ENCODE measurements at regions not wholly inside any gene's neighbourhood (a gene's known extent, or its start where the extent isn't known, plus 50 kb on each side); places are given as distances from the start of the nearest gene placed in this dataset.

DNA sequence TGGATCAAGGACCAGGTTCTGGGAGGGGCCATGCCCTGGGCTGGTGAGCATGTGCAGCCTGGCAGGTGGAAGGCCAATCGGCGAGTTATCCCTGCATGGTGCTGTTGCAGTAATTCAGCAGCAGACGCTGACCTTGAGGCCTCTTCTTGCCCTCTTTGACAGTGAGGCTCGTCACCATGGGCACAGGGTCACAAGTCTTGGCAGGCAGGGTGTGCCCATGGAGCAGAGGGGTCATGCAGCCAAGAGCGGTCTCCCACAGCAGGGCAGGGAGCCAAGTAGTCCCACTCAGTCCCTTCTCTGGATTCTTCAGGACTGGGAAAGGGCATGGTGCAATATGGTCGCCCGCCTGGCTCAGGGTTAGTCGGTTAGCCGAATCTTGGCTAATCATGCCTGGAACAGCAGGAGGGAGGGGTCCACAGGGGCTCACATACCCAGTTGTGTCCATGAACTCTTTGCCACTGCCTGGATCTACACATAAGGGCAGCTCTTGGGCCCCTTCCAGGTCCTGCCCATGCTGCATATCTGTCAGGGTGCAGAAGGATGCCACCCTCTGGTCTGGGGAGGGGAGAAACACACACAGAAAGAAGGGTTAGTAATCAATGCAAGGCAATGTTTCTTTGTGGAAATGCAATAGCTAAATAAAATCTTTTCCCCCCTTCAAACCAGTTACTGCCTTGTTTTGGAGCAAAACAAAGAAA is 226.8 kb downstream of the SIPA1L2 start:
- ChIA-PET POLR2A (no interaction called here), CTCF (no interaction called here)
- DNase-seq (ENCODE audit: extremely low spot score), result no peak
- TF ChIP-seq ARNT (IDR thresholded peaks at IDR 0.05), result no peak
- TF ChIP-seq BHLHE40 (IDR thresholded peaks at IDR 0.05; ENCODE audit: borderline replicate concordance), result no peak
- TF ChIP-seq NFRKB (IDR thresholded peaks at IDR 0.05), result no peak
- TF ChIP-seq, protein P1, sequence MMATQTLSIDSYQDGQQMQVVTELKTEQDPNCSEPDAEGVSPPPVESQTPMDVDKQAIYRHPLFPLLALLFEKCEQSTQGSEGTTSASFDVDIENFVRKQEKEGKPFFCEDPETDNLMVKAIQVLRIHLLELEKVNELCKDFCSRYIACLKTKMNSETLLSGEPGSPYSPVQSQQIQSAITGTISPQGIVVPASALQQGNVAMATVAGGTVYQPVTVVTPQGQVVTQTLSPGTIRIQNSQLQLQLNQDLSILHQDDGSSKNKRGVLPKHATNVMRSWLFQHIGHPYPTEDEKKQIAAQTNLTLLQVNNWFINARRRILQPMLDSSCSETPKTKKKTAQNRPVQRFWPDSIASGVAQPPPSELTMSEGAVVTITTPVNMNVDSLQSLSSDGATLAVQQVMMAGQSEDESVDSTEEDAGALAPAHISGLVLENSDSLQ (IDR thresholded peaks at IDR 0.05), result no peak
- no peak for TF ChIP-seq FOXK2 (IDR thresholded peaks at IDR 0.05)
- TF ChIP-seq SUZ12 (IDR thresholded peaks at IDR 0.05), result no peak
- TF ChIP-seq ZNF384 (IDR thresholded peaks at IDR 0.05), result no peak
- TF ChIP-seq CTBP1 (IDR thresholded peaks at IDR 0.05; ENCODE audit: borderline replicate concordance), result no peak
- no peak for TF ChIP-seq FOXM1 (IDR thresholded peaks at IDR 0.05; ENCODE audit: borderline replicate concordance)
- no peak for TF ChIP-seq HDGF (IDR thresholded peaks at IDR 0.05; ENCODE audit: borderline replicate concordance)
- TF ChIP-seq FOXA1 (IDR thresholded peaks at IDR 0.05), result no peak
- TF ChIP-seq L3MBTL2 (conservative IDR thresholded peaks at IDR 0.05), result no peak
- no peak for TF ChIP-seq TARDBP (IDR thresholded peaks at IDR 0.05)
- no peak for TF ChIP-seq ELF4 (IDR thresholded peaks at IDR 0.05)

DNA sequence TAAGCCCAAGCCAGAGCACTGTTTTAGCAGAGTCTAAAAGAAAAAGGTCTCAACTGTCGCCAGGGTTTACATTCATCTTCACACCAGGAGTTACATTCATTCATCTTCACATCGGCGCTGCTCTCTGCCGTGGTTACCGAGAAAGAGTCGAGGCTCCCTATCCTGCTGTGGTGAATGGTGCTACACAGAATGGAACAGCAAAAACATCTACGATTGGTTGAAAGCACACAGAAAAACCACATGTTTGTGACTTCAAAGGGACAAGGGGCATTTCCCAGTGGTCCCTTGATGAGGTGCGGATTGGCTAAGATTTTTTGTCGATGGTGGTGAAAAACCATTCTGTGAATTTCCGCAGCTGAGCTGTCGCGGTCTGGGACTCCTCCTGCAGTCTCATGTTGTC is 231.1 kb downstream of the SIPA1L2 start:
- no peak for DNase-seq (ENCODE audit: extremely low spot score)
- no peak for TF ChIP-seq LEF1 (IDR thresholded peaks at IDR 0.05; ENCODE audit: borderline replicate concordance)
- no peak for TF ChIP-seq CTBP1 (IDR thresholded peaks at IDR 0.05; ENCODE audit: borderline replicate concordance)
- TF ChIP-seq L3MBTL2 (conservative IDR thresholded peaks at IDR 0.05), result no peak
- no peak for TF ChIP-seq ARNT (IDR thresholded peaks at IDR 0.05)
- no peak for TF ChIP-seq SP1 (IDR thresholded peaks at IDR 0.05)
- no peak for TF ChIP-seq ELF4 (IDR thresholded peaks at IDR 0.05)
- TF ChIP-seq BHLHE40 (IDR thresholded peaks at IDR 0.05; ENCODE audit: borderline replicate concordance), result no peak
- TF ChIP-seq ZNF384 (IDR thresholded peaks at IDR 0.05), result no peak
- TF ChIP-seq, protein P1 (IDR thresholded peaks at IDR 0.05), result no peak
- TF ChIP-seq FOXM1 (IDR thresholded peaks at IDR 0.05; ENCODE audit: borderline replicate concordance), result no peak
- CTCF ChIA-PET, result no interaction called here
- POLR2A ChIA-PET, result no interaction called here

DNA sequence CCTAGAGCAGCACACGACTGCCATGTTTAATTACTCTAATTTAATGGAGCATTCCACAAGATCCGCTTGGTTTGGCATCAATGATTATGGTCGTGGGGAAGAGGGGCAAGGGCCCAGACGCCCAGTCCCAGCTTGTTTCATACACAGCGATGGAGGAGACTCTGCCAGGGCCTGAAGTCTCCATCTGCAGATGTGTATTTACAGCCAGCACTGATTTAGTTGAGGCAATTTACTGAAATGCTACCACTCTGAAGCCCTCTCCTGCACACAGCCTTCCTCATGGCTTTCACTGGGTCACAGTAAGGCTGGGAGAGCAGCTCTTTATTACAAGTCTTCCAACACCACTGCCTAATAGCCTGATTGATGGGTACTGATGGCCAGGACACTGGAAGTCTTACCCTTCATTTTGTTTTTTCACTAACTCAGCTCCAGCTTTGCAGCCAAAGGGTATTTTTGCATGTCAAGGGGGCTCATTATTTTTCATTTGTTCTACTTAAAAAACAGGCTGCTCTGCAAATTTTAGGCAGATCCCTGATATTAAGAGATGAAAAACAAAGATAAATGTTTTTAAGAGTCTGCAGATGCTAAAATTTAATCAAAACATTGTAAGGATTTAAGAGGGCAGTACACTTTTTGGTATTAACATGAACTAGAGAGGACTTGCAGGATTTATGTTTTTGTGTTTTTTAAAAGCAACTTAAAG is 236.3 kb downstream of the SIPA1L2 start:
- POLR2A ChIA-PET, result no interaction called here
- CTCF ChIA-PET, result no interaction called here
- TF ChIP-seq LEF1 (IDR thresholded peaks at IDR 0.05; ENCODE audit: borderline replicate concordance), result no peak
- TF ChIP-seq L3MBTL2 (conservative IDR thresholded peaks at IDR 0.05), result no peak
- TF ChIP-seq ZNF384 (IDR thresholded peaks at IDR 0.05), result no peak
- TF ChIP-seq HDGF (IDR thresholded peaks at IDR 0.05; ENCODE audit: borderline replicate concordance), result no peak
- no peak for TF ChIP-seq FOXK2 (IDR thresholded peaks at IDR 0.05)
- no peak for TF ChIP-seq SUZ12 (IDR thresholded peaks at IDR 0.05)
- TF ChIP-seq TARDBP (IDR thresholded peaks at IDR 0.05), result no peak
- TF ChIP-seq NFRKB (IDR thresholded peaks at IDR 0.05), result no peak
- no peak for TF ChIP-seq SP1 (IDR thresholded peaks at IDR 0.05)
- no peak for TF ChIP-seq CTBP1 (IDR thresholded peaks at IDR 0.05; ENCODE audit: borderline replicate concordance)
- TF ChIP-seq BHLHE40 (IDR thresholded peaks at IDR 0.05; ENCODE audit: borderline replicate concordance), result no peak
- TF ChIP-seq, protein P1 (IDR thresholded peaks at IDR 0.05), result no peak
- no peak for TF ChIP-seq ELF4 (IDR thresholded peaks at IDR 0.05)
- TF ChIP-seq FOXA1 (IDR thresholded peaks at IDR 0.05), result no peak
- TF ChIP-seq ARNT (IDR thresholded peaks at IDR 0.05), result no peak
- no peak for TF ChIP-seq FOXM1 (IDR thresholded peaks at IDR 0.05; ENCODE audit: borderline replicate concordance)
- no peak for DNase-seq (ENCODE audit: extremely low spot score)

DNA sequence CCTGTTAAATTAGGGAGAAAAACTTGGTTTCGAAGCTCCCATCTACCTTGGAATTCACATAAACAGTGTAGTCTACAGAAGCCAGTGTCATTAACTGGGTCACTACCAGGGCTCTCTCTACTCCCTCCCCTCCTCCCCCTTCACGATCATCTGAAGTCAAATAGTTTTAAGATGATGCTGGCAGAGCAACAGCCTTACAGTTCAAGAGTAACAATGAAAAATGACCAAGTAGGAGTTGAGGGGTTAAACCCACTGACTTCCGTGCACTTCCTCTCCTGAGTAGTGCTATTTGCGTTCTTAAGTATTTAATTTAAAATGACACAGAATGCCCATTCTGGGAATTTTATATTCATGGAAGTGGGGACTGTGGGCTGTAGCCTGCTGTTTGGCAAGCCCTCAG is 236.9 kb downstream of the SIPA1L2 start:
- DNase-seq (ENCODE audit: extremely low spot score), result no peak
- ChIA-PET POLR2A (no interaction called here), CTCF (no interaction called here)
- TF ChIP-seq NFRKB (IDR thresholded peaks at IDR 0.05) (no peak), ARNT (IDR thresholded peaks at IDR 0.05) (no peak), CTBP1 (IDR thresholded peaks at IDR 0.05; ENCODE audit: borderline replicate concordance) (no peak)

DNA sequence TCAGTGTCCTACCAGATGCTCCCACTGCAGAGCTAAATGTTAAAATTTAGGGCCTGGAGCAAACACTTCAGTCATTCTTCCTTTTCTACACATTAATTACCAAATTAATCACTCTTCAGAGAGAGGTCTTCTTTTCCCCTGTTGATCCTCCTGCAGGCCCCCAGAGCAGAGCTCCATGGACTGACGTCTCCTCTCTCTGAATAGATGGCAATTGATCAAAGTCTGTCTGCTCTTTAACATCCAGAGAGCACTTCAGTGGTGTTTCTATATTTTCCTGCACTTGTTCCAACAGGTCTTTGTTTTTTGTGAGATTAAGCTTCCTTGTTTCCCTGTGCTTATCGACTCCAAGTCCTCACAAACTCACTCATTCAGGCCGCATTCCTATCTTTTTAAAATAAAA is 239.3 kb downstream of the SIPA1L2 start:
- CTCF ChIA-PET, result interaction anchor here (0.6 kb wide), 1 partner anchor 175 kb away, joined by 4 read pairs; no protein-coding TSS in a partner anchor
- TF ChIP-seq ARNT (IDR thresholded peaks at IDR 0.05) (no peak), LEF1 (IDR thresholded peaks at IDR 0.05; ENCODE audit: borderline replicate concordance) (no peak), ZNF384 (IDR thresholded peaks at IDR 0.05) (no peak)
- POLR2A ChIA-PET, result no interaction called here
- no peak for DNase-seq (ENCODE audit: extremely low spot score)

DNA sequence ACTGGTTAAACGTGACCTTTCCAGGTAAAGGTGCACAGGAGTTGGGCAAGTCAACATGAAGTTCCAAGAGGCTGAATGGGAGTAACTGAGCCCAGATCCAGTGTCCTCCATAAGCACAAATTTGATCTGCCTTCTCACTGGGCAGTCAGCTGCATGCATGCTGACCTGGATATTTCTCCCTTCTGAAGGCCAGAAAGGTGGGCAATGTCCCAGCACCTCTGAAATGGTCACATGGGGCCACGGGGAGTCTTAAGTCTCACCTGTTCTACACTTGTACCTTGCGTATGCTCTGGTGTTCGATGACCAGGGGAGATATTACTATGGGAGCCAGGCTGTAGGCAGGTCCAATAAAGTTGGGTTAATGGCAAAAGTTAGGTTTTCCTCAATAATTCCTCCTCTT is 240.2 kb downstream of the SIPA1L2 start:
- TF ChIP-seq SP1 (IDR thresholded peaks at IDR 0.05), result no peak
- no peak for TF ChIP-seq ZNF384 (IDR thresholded peaks at IDR 0.05)
- no peak for TF ChIP-seq FOXA1 (IDR thresholded peaks at IDR 0.05)
- no peak for TF ChIP-seq SUZ12 (IDR thresholded peaks at IDR 0.05)
- TF ChIP-seq L3MBTL2 (conservative IDR thresholded peaks at IDR 0.05), result no peak
- no peak for TF ChIP-seq TARDBP (IDR thresholded peaks at IDR 0.05)
- no peak for TF ChIP-seq HDGF (IDR thresholded peaks at IDR 0.05; ENCODE audit: borderline replicate concordance)
- TF ChIP-seq NFRKB (IDR thresholded peaks at IDR 0.05), result no peak
- TF ChIP-seq FOXK2 (IDR thresholded peaks at IDR 0.05), result no peak
- TF ChIP-seq FOXM1 (IDR thresholded peaks at IDR 0.05; ENCODE audit: borderline replicate concordance), result no peak
- TF ChIP-seq, protein P1 (IDR thresholded peaks at IDR 0.05), result no peak
- TF ChIP-seq ARNT (IDR thresholded peaks at IDR 0.05), result no peak
- no peak for TF ChIP-seq ELF4 (IDR thresholded peaks at IDR 0.05)
- TF ChIP-seq CTBP1 (IDR thresholded peaks at IDR 0.05; ENCODE audit: borderline replicate concordance), result no peak
- TF ChIP-seq BHLHE40 (IDR thresholded peaks at IDR 0.05; ENCODE audit: borderline replicate concordance), result no peak
- TF ChIP-seq LEF1 (IDR thresholded peaks at IDR 0.05; ENCODE audit: borderline replicate concordance), result no peak
- CTCF ChIA-PET, result no interaction called here
- POLR2A ChIA-PET, result no interaction called here
- DNase-seq (ENCODE audit: extremely low spot score), result no peak
